ENCODE measurements at regions not wholly inside any gene's neighbourhood (a gene's known extent, or its start where the extent isn't known, plus 50 kb on each side); places are given as distances from the start of the nearest gene placed in this dataset.

- Mint-ChIP-seq H3K36me3 (ENCODE audit: low read depth) (peaks cover 36% of the 10 kb centered on the region), H3K4me1 (ENCODE audit: low read depth) (no peaks in the 10 kb centered on the region), H3K4me3 (no peak overlapping the region), H3K27ac (no peak overlapping the region), H3K27me3 (no peaks in the 10 kb centered on the region), H3K9me3 (peaks cover 2% of the 10 kb centered on the region)
- Histone ChIP-seq H3K27ac (ENCODE audit: low read depth in 1 of 2, low read length in 2 of 2) (no peak overlapping the region), H3K27me3 (ENCODE audit: control insufficient read depth in 1 of 2, insufficient read depth in 2 of 2, low read length in 2 of 2) (no peaks in the 10 kb centered on the region), H3K4me3 (ENCODE audit: low read length) (no peak overlapping the region), H3K4me1 (ENCODE audit: insufficient read depth, low read length) (no peaks in the 10 kb centered on the region), H3K36me3 (ENCODE audit: insufficient read depth, low read length) (no peaks in the 10 kb centered on the region), H3K9me3 (ENCODE audit: control insufficient read depth in 1 of 2, insufficient read depth in 1 of 2, low read length in 2 of 2) (peaks cover 9 to 86% of the 10 kb centered on the region in 2 experiments)
- CTCF ChIA-PET = no interaction called here
- intact Hi-C loops (cut with DNase I, micrococcal nuclease) = no loop called here
- no peak for TF ChIP-seq CTCF (IDR thresholded peaks at IDR 0.05)
- DNase-seq (no peak), ATAC-seq (ENCODE audit: poor library complexity) (no peak)
- POLR2A ChIA-PET = no interaction called here
These were observed 50.1 kb upstream of the ZNF98 start for GRCh38 chr19:22472180-22472637.
